CD14-positive monocyte (primary cell): ENCODE measurements at regions not wholly inside any gene's neighbourhood (a gene's known extent, or its start where the extent isn't known, plus 50 kb on each side); places are given as distances from the start of the nearest gene placed in this dataset.

Experiments used
- DNase-seq, 3 donors: peaks; one replicate each; pipeline ENCODE4 v3.0.0-alpha.2; 2011 to 2022
- H2AFZ ChIP-seq: 2 replicates; pipeline ENCODE4 v1.6.0; 2012; ENCODE audit warnings: mild to moderate bottlenecking, low read depth, low read length, inconsistent platforms; ENCODE audit not compliant: insufficient read depth, poor library complexity, severe bottlenecking
- H3K27ac ChIP-seq, 2 donors: 1 replicate in 1 of 2; 2 replicates in 1 of 2; pipeline ENCODE4 v1.5.1; 2012 to 2013; ENCODE audit warnings: low read length in 2 of 2, control low read depth in 1 of 2, inconsistent platforms in 1 of 2, low read depth in 1 of 2, mild to moderate bottlenecking in 1 of 2
- H3K27me3 ChIP-seq, 2 donors: one replicate each; pipeline versions ENCODE4 v1.6.0 to v1.6.1; 2011 to 2013; ENCODE audit warnings: low read length in 2 of 2; ENCODE audit not compliant: control insufficient read depth in 2 of 2, insufficient read depth in 2 of 2
- H3K36me3 ChIP-seq, 2 donors: replicated peaks in 1 of 2; 1 replicate in 1 of 2; 2 replicates in 1 of 2; pipeline versions ENCODE4 v1.5.1 to v1.6.1; 2012 to 2013; ENCODE audit warnings: low read length in 2 of 2, control low read depth in 1 of 2, inconsistent platforms in 1 of 2, mild to moderate bottlenecking in 1 of 2; ENCODE audit not compliant: insufficient read depth in 2 of 2, control insufficient read depth in 1 of 2
- H3K4me1 ChIP-seq, 2 donors: 1 replicate in 1 of 2; 2 replicates in 1 of 2; pipeline versions ENCODE4 v1.5.1 to v1.6.1; 2012 to 2013; ENCODE audit warnings: low read length in 2 of 2, control low read depth in 1 of 2, inconsistent platforms in 1 of 2, mild to moderate bottlenecking in 1 of 2, moderate library complexity in 1 of 2; ENCODE audit not compliant: insufficient read depth in 2 of 2, control insufficient read depth in 1 of 2
- H3K4me2 ChIP-seq: replicated peaks from 2 replicates; pipeline ENCODE3; 2012; ENCODE audit warnings: low read length, moderate library complexity, mild to moderate bottlenecking; ENCODE audit not compliant: poor library complexity, severe bottlenecking; ENCODE audit errors: extremely low read depth
- H3K4me3 ChIP-seq, 3 experiments: fragments of 200-600 bp in 1 of 3; sonication (generic) in 1 of 3; replicated peaks in 1 of 3; 1 replicate in 2 of 3; 2 replicates in 1 of 3; pipeline ENCODE4 v1.5.1; 2011 to 2013; ENCODE audit warnings: low read length in 3 of 3, mild to moderate bottlenecking in 3 of 3, control low read depth in 2 of 3, low read depth in 2 of 3, inconsistent platforms in 1 of 3, moderate library complexity in 1 of 3
- H3K79me2 ChIP-seq: 2 replicates; pipeline ENCODE4 v1.6.0; 2012; ENCODE audit warnings: mild to moderate bottlenecking, control low read depth, inconsistent platforms, low read length, moderate library complexity; ENCODE audit not compliant: insufficient read depth
- H3K9ac ChIP-seq: 2 replicates; pipeline ENCODE4 v1.6.0; 2017; ENCODE audit warnings: low read length, mild to moderate bottlenecking; ENCODE audit not compliant: insufficient read depth, poor library complexity, severe bottlenecking
- H3K9me3 ChIP-seq, 2 donors: replicated peaks in 1 of 2; 1 replicate in 1 of 2; 2 replicates in 1 of 2; pipeline versions ENCODE4 v1.5.1 to v1.6.1; 2012 to 2013; ENCODE audit warnings: low read length in 2 of 2, control low read depth in 1 of 2; ENCODE audit not compliant: control insufficient read depth in 1 of 2, insufficient read depth in 1 of 2
- H4K20me1 ChIP-seq: 2 replicates; pipeline ENCODE4 v1.6.0; 2012; ENCODE audit warnings: mild to moderate bottlenecking, low read length, control low read depth, moderate library complexity; ENCODE audit not compliant: insufficient read depth
- H3K27ac Mint-ChIP-seq, 7 donors: one replicate each; pipeline ENCODE4 v1.8.0; 2020; ENCODE audit warnings: mild to moderate bottlenecking in 7 of 7, mixed read lengths in 7 of 7, moderate library complexity in 6 of 7, inconsistent platforms in 2 of 7
- H3K27me3 Mint-ChIP-seq, 3 donors: one replicate each; pipeline ENCODE4 v1.8.0; 2021 to 2022; ENCODE audit warnings: low read depth in 3 of 3, mild to moderate bottlenecking in 3 of 3, mixed read lengths in 3 of 3, moderate library complexity in 3 of 3, inconsistent platforms in 1 of 3
- H3K36me3 Mint-ChIP-seq, 2 donors: one replicate each; pipeline ENCODE4 v1.8.0; 2020; ENCODE audit warnings: mixed read lengths in 2 of 2, inconsistent platforms in 1 of 2, mild to moderate bottlenecking in 1 of 2
- H3K4me1 Mint-ChIP-seq: one replicate; pipeline ENCODE4 v1.8.0; 2020; ENCODE audit warnings: mild to moderate bottlenecking, mixed read lengths
- H3K4me3 Mint-ChIP-seq, 2 donors: one replicate each; pipeline ENCODE4 v1.8.0; 2020; ENCODE audit warnings: mild to moderate bottlenecking in 2 of 2, mixed read lengths in 2 of 2, moderate library complexity in 1 of 2
- H3K9me3 Mint-ChIP-seq, 7 donors: one replicate each; pipeline ENCODE4 v1.8.0; 2020 to 2022; ENCODE audit warnings: mixed read lengths in 7 of 7, mild to moderate bottlenecking in 6 of 7, moderate library complexity in 6 of 7, inconsistent platforms in 2 of 7
- WGBS: methylation state at CpG from one replicate; pipeline ENCODE4 v1.1.5; 2013; ENCODE audit warnings: missing lambda C conversion rate; ENCODE audit not compliant: insufficient coverage; 5-methylcytosine and 5-hydroxymethylcytosine counted together
- intact Hi-C, 2 donors: fragments of 100-400 bp; cut with micrococcal nuclease; formaldehyde crosslinking; loops; one replicate each; pipeline versions ENCODE4 v1.15.0 to v1.15.1; 2023
- TF ChIP-seq, protein P1 (sequence below): fragments of 200-600 bp; IDR thresholded peaks from one replicate; pipeline ENCODE4 v1.8.0; 2022; ENCODE audit warnings: antibody characterized with exemption, mild to moderate bottlenecking

DNA sequence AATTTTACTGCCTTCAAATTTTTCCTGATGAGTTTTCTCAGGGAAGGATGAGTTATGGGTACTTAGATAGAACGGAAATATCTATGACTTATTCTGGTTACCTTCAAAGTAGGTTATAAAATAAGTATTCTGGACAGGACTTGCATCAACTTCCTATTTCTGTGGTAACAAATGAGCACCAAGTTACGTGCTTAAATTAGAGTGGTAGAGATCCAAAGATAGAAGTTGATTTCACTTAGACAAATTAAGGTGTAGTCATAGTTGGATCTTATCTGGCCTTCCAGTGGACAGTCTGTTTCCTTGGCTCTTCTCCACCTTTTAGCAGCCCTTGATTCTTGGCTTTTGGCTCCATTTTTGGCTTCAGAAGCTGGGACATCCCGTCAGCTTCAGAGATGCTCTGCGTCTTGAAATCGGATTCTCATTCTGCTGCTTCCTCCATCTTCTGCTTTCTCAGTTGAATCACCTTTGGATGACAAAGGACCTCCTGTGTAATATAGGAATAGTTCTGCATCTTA lies 109.9 kb downstream of the ZNF518B start:
- Histone ChIP-seq H3K4me2 (no peak overlapping the region), H3K4me3 (no peak overlapping the region), H3K27me3 (no peaks in the 10 kb centered on the region), H3K27ac (no peak overlapping the region), H4K20me1 (no peaks in the 10 kb centered on the region), H3K79me2 (no peaks in the 10 kb centered on the region), H3K4me1 (no peaks in the 10 kb centered on the region), H3K9ac (no peak overlapping the region), H2AFZ (no peak overlapping the region), H3K36me3 (no peaks in the 10 kb centered on the region), H3K9me3 (no peaks in the 10 kb centered on the region)
- Mint-ChIP-seq H3K9me3 (peaks cover 0 to 5% (median 0%) of the 10 kb centered on the region in 7 donors), H3K27me3 (peaks cover 5 to 12% (median 6%) of the 10 kb centered on the region in 3 donors), H3K36me3 (no peaks in the 10 kb centered on the region), H3K27ac (no peak overlapping the region), H3K4me3 (no peak overlapping the region), H3K4me1 (no peaks in the 10 kb centered on the region)
- TF ChIP-seq, protein P1, sequence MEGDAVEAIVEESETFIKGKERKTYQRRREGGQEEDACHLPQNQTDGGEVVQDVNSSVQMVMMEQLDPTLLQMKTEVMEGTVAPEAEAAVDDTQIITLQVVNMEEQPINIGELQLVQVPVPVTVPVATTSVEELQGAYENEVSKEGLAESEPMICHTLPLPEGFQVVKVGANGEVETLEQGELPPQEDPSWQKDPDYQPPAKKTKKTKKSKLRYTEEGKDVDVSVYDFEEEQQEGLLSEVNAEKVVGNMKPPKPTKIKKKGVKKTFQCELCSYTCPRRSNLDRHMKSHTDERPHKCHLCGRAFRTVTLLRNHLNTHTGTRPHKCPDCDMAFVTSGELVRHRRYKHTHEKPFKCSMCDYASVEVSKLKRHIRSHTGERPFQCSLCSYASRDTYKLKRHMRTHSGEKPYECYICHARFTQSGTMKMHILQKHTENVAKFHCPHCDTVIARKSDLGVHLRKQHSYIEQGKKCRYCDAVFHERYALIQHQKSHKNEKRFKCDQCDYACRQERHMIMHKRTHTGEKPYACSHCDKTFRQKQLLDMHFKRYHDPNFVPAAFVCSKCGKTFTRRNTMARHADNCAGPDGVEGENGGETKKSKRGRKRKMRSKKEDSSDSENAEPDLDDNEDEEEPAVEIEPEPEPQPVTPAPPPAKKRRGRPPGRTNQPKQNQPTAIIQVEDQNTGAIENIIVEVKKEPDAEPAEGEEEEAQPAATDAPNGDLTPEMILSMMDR = no peak
- intact Hi-C loops = no loop called here
- WGBS = 56% methylated on average over 2 of the region's 5 CpGs
- DNase-seq = no peak

GRCh38 chr4:10346023-10346422 lies 111.2 kb downstream of the ZNF518B start:
- no peak overlapping the region for H3K4me3 ChIP-seq

More at GRCh38 chr4:10346023-10346422, 111.2 kb downstream of the ZNF518B start:
- H3K4me2 ChIP-seq = no peak overlapping the region
- H3K79me2 ChIP-seq = no peaks in the 10 kb centered on the region
- H3K4me1 Mint-ChIP-seq = no peaks in the 10 kb centered on the region
- no CpG with 5 or more reads among the region's 2 CpGs for WGBS
- H3K4me1 ChIP-seq = no peaks in the 10 kb centered on the region
- peaks cover 0 to 5% (median 0%) of the 10 kb centered on the region in 7 donors for H3K9me3 Mint-ChIP-seq
- TF ChIP-seq, protein P1 = no peak
- H2AFZ ChIP-seq = no peak overlapping the region
- peaks cover 4 to 12% (median 6%) of the 10 kb centered on the region in 3 donors for H3K27me3 Mint-ChIP-seq
- no peaks in the 10 kb centered on the region for H3K36me3 Mint-ChIP-seq
- DNase-seq = no peak
- H3K27me3 ChIP-seq = no peaks in the 10 kb centered on the region
- H3K27ac ChIP-seq = no peak overlapping the region
- H3K4me3 Mint-ChIP-seq = no peak overlapping the region
- intact Hi-C loops = no loop called here
- no peak overlapping the region for H3K27ac Mint-ChIP-seq
- H3K9me3 ChIP-seq = no peaks in the 10 kb centered on the region
- H4K20me1 ChIP-seq = no peaks in the 10 kb centered on the region
- no peak overlapping the region for H3K9ac ChIP-seq
- H3K36me3 ChIP-seq = no peaks in the 10 kb centered on the region
